ENCODE measurements at regions not wholly inside any gene's neighbourhood (a gene's known extent, or its start where the extent isn't known, plus 50 kb on each side); places are given as distances from the start of the nearest gene placed in this dataset.

DNA sequence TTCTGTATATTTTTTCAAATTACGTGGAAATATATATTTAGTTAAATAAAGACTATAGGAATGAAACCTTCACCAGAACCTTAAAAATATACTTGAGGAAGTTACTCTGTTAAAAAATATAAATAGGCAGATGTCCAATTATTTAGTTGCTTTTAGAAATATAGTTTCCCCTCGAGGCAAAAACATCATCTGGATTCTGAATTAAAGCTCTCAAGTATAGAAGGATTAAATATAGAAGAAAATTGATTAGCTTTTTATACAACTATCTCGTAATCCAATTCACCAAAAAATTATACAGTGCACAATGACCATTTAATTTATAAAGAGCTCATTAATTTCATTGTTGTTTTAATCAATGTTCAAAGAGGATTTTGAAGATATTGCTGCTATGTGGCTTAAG is 601.4 kb downstream of the GABRG2 start:
- H3K9me1 ChIP-seq (ENCODE audit: control insufficient read depth, extremely low read depth, insufficient read depth, low read length): no peaks in the 10 kb centered on the region
- H3K79me2 ChIP-seq (ENCODE audit: control insufficient read depth, insufficient read depth, low read length): no peaks in the 10 kb centered on the region
- no peak for DNase-seq (ENCODE audit: low read depth, low spot score)
- H3K4me3 ChIP-seq (ENCODE audit: control insufficient read depth in 2 of 3, extremely low read depth in 1 of 3, insufficient read depth in 2 of 3, low read depth in 1 of 3, low read length in 3 of 3): no peak overlapping the region
- H3K4me2 ChIP-seq (ENCODE audit: control insufficient read depth, extremely low read depth, insufficient read depth, low read depth, low read length): no peak overlapping the region
- no peaks in the 10 kb centered on the region for H3K36me3 ChIP-seq (ENCODE audit: control insufficient read depth in 2 of 2, extremely low read depth in 1 of 2, insufficient read depth in 2 of 2, low read length in 2 of 2)
- H3K9ac ChIP-seq (ENCODE audit: control insufficient read depth, extremely low read depth, insufficient read depth, low read length): no peak overlapping the region
- TF ChIP-seq, protein P1, sequence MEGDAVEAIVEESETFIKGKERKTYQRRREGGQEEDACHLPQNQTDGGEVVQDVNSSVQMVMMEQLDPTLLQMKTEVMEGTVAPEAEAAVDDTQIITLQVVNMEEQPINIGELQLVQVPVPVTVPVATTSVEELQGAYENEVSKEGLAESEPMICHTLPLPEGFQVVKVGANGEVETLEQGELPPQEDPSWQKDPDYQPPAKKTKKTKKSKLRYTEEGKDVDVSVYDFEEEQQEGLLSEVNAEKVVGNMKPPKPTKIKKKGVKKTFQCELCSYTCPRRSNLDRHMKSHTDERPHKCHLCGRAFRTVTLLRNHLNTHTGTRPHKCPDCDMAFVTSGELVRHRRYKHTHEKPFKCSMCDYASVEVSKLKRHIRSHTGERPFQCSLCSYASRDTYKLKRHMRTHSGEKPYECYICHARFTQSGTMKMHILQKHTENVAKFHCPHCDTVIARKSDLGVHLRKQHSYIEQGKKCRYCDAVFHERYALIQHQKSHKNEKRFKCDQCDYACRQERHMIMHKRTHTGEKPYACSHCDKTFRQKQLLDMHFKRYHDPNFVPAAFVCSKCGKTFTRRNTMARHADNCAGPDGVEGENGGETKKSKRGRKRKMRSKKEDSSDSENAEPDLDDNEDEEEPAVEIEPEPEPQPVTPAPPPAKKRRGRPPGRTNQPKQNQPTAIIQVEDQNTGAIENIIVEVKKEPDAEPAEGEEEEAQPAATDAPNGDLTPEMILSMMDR (optimal IDR thresholded peaks at IDR 0.05 in 1 of 3, IDR thresholded peaks at IDR 0.05 in 1 of 3, conservative IDR thresholded peaks at IDR 0.05 in 1 of 3; ENCODE audit: extremely low read depth in 1 of 3, insufficient read depth in 2 of 3, low read length in 3 of 3): no peak
- no peak for TF ChIP-seq EZH2 (IDR thresholded peaks at IDR 0.05; ENCODE audit: low read length)
- H3K27ac ChIP-seq (ENCODE audit: control insufficient read depth, insufficient read depth, low read length): no peak overlapping the region
- no peak for FAIRE-seq
- H2AFZ ChIP-seq (ENCODE audit: control insufficient read depth, low read length): no peak overlapping the region
- H3K27me3 ChIP-seq (ENCODE audit: control insufficient read depth, extremely low read depth, insufficient read depth, low read length): no peaks in the 10 kb centered on the region
- no peaks in the 10 kb centered on the region for H3K4me1 ChIP-seq (ENCODE audit: control insufficient read depth, extremely low read depth, insufficient read depth, low read length)
- no peaks in the 10 kb centered on the region for H4K20me1 ChIP-seq (ENCODE audit: control insufficient read depth, extremely low read depth, insufficient read depth, low read length)
- dilution Hi-C loops (cut with MboI; ENCODE audit: extremely low pct_ligation_motif_present, low sequenced_read_pairs): no loop called here
- H3K9me3 ChIP-seq (ENCODE audit: control insufficient read depth, low read depth, low read length): no peaks in the 10 kb centered on the region

DNA sequence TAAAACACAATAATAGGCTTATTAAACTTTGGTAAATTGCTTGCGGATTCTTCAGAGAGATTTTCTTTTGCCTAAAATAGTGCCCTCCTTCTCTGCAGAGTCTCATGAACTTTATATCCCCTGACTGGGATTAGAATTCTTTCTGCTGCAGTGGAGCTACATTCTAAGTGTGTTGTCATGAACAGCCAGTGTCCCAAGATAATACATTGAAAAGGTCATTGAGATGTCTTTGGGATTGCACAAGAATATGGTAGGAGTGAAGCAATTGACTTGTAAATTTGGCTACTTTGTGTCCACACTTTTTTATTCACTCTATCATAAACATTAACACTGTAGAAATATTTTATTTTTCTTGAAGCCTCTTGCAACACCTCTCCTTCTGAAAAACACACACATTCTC is 604.5 kb downstream of the GABRG2 start:
- DNase-seq (ENCODE audit: low read depth, low spot score) (no peak), FAIRE-seq (no peak)
- H4K20me1 ChIP-seq (ENCODE audit: control insufficient read depth, extremely low read depth, insufficient read depth, low read length): no peaks in the 10 kb centered on the region
- H3K36me3 ChIP-seq (ENCODE audit: control insufficient read depth in 2 of 2, extremely low read depth in 1 of 2, insufficient read depth in 2 of 2, low read length in 2 of 2): no peaks in the 10 kb centered on the region
- no peak overlapping the region for H2AFZ ChIP-seq (ENCODE audit: control insufficient read depth, low read length)
- no peaks in the 10 kb centered on the region for H3K9me3 ChIP-seq (ENCODE audit: control insufficient read depth, low read depth, low read length)
- H3K4me1 ChIP-seq (ENCODE audit: control insufficient read depth, extremely low read depth, insufficient read depth, low read length): no peaks in the 10 kb centered on the region
- no peaks in the 10 kb centered on the region for H3K27me3 ChIP-seq (ENCODE audit: control insufficient read depth, extremely low read depth, insufficient read depth, low read length)
- dilution Hi-C loops (cut with MboI; ENCODE audit: extremely low pct_ligation_motif_present, low sequenced_read_pairs): no loop called here
- H3K4me3 ChIP-seq (ENCODE audit: control insufficient read depth in 2 of 3, extremely low read depth in 1 of 3, insufficient read depth in 2 of 3, low read depth in 1 of 3, low read length in 3 of 3): no peak overlapping the region
- H3K4me2 ChIP-seq (ENCODE audit: control insufficient read depth, extremely low read depth, insufficient read depth, low read depth, low read length): no peak overlapping the region
- H3K27ac ChIP-seq (ENCODE audit: control insufficient read depth, insufficient read depth, low read length): no peak overlapping the region
- no peaks in the 10 kb centered on the region for H3K79me2 ChIP-seq (ENCODE audit: control insufficient read depth, insufficient read depth, low read length)
- no peak for TF ChIP-seq EZH2 (IDR thresholded peaks at IDR 0.05; ENCODE audit: low read length)
- TF ChIP-seq, protein P1 (optimal IDR thresholded peaks at IDR 0.05 in 1 of 3, IDR thresholded peaks at IDR 0.05 in 1 of 3, conservative IDR thresholded peaks at IDR 0.05 in 1 of 3; ENCODE audit: extremely low read depth in 1 of 3, insufficient read depth in 2 of 3, low read length in 3 of 3): no peak
- no peak overlapping the region for H3K9ac ChIP-seq (ENCODE audit: control insufficient read depth, extremely low read depth, insufficient read depth, low read length)
- no peaks in the 10 kb centered on the region for H3K9me1 ChIP-seq (ENCODE audit: control insufficient read depth, extremely low read depth, insufficient read depth, low read length)

Measured in keratinocyte (primary cell).